NCI-H1417 (cell line): ENCODE measurements at regions not wholly inside any gene's neighbourhood (a gene's known extent, or its start where the extent isn't known, plus 50 kb on each side); places are given as distances from the start of the nearest gene placed in this dataset.
"Not testable (repeated sequence)": the region's sequence is repeated elsewhere in the genome, so short reads cannot be mapped to it uniquely, and the experiment has no call there.

Source experiments
- DNase-seq, 3 experiments: peaks; one replicate each; lab custom pipeline; 2025; lab: John Stamatoyannopoulos, UW

GRCh38 chr7:115210552-115210951 is 288.7 kb downstream of the MDFIC start:
- no peak for DNase-seq

- no peak for DNase-seq
Observed at GRCh38 chr7:115208710-115209560, 287.0 kb downstream of the MDFIC start.

DNA sequence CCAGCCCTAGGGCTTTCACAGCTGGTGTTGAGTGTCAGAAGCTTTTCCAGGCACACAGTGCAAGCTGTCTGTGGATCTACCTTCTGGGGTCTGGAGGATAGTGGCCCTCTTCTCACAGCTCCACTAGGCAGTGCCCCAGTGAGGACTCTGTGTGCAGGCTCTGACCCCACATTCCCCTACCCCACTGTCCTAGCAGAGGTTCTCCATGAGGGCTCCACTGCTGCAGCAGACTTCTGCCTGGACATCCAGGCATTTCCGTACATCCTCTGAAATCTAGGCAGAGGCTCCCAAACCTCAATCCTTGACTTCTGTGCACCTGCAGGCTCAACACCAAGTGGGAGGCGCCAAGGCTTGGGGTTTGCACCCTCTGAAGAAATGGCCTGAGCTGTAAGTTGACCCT is 284.5 kb downstream of the MDFIC start:
- DNase-seq = not testable (repeated sequence)

DNA sequence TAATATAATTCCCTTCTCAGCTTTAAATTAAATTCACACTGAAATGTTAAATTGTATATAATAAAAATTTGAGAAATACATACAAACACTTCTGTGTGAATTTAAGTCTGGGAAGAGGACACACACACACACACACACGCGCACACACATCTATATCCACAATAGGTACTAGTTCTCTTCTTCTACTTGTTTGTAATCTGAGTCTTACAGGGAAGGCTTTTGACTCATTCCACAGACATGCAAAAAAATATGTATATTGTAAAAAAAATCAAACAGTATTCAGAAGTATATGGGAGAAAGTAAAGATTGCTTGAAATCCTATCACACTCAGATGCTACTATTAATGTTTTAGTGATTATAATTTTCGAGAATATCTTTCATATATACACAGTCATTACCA is 276.2 kb downstream of the MDFIC start:
- no peak for DNase-seq

GRCh38 chr7:115195208-115195607 is 273.3 kb downstream of the MDFIC start:
- DNase-seq = no peak

GRCh38 chr7:115191526-115191925 is 269.6 kb downstream of the MDFIC start:
- DNase-seq = peak; percentile 23 to 60 (median 56)

DNA sequence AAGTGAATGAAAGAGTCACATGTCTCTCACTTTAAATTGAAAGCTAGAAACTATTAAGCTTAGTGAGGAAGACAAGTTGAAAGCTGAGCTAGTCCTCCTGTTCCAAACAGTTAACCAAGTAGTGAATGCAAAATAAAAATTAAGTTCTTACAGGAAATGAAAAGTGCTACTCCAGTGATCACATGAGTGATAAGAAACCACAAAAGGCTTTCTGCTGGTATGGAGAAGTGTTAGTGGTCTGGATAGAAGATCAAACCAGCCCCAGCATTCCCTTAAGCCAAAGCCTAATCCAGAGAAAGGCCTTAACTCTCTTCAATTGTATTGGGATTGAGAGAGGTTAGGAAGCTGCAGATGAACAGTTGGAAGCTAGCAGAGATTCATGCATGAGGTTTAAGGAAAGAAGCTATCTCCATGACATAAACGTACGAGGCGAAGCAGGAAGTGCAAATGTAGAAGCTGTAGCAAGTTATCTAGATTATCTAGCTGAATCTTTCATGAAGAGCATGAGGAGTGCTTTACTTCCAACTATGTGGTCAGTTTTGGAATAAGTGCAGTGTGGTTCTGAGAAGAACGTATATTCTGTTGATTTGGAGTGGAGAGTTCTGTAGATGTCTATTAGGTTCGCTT is 261.6 kb downstream of the MDFIC start:
- no peak for DNase-seq

- no peak for DNase-seq
Observed at GRCh38 chr7:115178835-115179234, 256.9 kb downstream of the MDFIC start.

DNA sequence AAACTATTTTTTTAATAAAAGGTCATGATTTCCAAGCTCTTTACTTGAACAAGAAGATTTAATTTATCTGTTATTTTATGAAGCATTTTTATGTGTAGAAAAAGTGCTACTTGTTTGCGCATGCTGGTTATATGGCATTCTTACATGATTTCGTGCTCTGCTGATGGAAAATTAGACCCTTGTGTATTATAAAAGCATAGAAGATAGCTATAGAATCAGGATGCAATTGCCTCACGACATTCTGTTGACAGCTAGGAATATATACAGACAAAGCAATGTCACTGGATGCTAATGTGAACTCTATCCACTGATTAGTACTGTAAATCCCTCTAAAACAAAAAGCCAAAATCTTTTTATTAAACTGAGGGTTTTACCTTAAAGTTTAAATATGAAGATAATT is 255.9 kb downstream of the MDFIC start:
- DNase-seq = no peak

DNA sequence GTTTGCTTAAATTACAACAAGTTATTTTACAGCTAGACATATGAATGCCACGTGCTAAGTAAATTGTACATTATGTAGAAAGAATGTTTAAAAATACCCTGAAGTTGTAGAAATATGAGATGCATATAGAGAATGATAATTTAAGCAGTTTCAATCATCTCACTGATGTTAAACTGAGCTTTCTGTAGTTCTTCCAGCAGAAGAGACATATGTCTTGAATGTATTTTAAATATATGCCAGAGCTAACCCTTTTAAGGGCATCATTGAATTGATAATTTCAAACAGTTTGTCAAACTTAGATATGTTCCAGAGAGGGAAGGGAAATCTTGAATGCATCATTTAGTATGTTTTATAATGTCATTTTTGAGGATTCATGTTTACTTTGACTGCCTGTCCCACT is 255.2 kb downstream of the MDFIC start:
- no peak for DNase-seq

- not testable (repeated sequence) for DNase-seq
Observed at GRCh38 chr7:115172397-115172796, 250.5 kb downstream of the MDFIC start.

DNA sequence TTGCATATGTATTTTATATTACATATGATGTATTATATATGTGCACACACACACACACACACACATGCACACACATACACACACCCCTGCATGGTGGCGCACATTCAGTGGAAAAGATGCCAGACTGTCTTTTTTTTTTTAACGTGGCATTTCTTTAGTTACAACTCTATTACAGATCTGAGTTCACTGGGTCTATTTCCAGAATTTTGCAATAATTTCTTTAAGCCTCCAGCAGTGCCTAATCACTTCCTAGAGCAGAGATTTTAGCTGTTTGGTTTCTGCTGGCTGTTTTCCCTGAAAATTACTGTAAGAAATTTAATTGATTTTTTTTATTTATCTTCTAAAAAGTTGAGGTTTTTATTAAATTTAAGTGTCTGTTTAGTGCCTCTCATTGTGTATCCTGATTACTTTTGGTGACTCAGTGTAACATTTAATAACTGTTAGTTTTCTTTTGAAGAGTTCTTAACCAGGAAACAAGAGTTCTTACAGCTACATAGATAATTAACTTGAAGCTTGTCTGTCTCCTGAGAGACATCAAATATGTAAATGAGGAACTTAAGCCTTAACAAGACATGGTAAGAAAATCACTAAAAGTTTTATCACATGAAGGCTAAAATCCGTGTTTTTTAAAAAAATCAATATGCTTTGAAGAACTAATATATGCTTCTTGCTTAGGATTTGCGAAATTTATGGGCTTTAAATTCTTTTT is 232.0 kb downstream of the MDFIC start:
- peak in 1 of 3 experiments; percentile 28 for DNase-seq

GRCh38 chr7:115153176-115153575 is 231.3 kb downstream of the MDFIC start:
- peak in 2 of 3 experiments; percentile 54 to 91 for DNase-seq

DNA sequence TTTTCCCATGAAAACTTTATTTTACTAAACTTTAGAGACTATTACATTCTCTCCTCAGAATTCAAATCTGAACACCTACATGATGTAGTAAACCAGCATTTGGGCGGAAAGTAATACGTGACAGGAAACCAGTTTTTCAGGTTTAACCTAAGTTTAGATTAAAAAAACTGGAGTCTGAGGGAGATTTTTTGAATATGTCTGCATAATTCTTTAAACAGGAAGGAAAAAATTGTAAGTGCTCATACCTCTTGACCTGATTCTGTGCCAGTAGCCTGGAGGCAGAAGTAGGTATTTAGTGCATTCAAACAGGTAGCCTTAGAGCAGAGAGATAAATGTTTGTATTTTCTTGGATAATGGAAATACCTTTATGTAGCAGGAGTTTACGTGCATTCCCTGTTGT is 224.3 kb downstream of the MDFIC start:
- peak in 1 of 3 experiments; percentile 43 for DNase-seq

DNA sequence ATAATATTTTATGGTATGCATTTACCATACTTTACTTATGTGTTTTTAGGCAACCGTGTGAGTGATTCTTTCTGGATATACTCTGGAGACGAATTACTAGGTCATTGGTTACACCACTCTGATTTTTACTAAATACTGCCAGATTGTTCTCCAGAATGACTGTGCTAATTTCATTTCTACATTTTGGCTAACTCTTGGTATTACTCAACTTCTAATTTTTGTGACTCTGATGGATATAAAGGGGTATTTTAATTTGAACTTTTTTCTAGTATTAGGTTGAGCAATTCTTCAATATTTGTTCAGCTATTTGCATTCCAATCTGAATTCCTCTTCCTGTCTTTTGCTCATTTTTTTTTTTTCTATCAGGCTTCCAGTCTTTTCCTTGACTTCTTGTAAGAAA is 223.6 kb downstream of the MDFIC start:
- no peak for DNase-seq

GRCh38 chr7:115137816-115138215 is 215.9 kb downstream of the MDFIC start:
- no peak for DNase-seq

GRCh38 chr7:115136796-115137443 is 215.0 kb downstream of the MDFIC start:
- DNase-seq = no peak

- DNase-seq = peak in 1 of 3 experiments; percentile 35
Observed at GRCh38 chr7:115135769-115136410, 214.0 kb downstream of the MDFIC start.

- DNase-seq = no peak
Observed at GRCh38 chr7:115135146-115135545, 213.3 kb downstream of the MDFIC start.

DNA sequence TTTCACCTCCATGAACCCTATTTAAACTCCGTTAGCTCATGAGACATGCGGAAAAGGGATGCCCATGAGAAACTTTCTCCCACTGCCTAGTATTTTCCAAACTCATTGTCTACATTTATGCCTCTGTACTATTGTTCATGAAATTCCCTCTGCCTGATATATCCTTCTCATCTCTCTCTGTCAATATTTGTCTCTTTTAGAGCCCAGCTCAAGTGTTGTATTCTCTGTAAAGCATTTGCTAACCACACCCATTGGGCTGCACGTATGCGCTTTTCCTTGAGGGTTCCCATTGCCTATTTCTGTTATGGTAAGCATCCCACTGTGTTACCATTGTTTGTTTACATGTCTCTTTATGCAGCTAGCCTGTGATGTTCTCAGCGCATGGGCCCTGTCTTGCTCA is 211.4 kb downstream of the MDFIC start:
- DNase-seq = peak in 1 of 3 experiments; percentile 28

DNA sequence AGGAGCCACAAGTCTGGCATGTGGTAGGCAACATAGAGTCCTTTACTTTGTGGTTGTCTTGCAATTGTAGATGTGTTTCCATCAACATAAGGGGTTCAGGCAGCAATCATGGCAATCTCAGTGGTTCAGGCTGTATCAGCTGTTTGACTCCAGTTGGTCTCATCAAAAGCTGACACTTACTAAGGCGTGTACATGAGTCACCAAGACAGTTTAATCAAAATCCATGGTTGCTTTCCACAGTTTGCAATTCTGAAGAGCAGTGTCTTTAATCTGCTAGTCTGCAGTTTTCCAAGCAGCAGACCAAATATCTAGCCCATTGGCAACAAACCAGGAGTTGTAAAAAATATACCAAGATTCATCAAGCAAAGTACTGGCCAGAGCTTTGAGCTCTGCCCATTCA is 210.2 kb downstream of the MDFIC start:
- DNase-seq = no peak

GRCh38 chr7:115128154-115128553 is 206.3 kb downstream of the MDFIC start:
- no peak for DNase-seq
